GM12878 (cell line): ENCODE measurements at regions not wholly inside any gene's neighbourhood (a gene's known extent, or its start where the extent isn't known, plus 50 kb on each side); places are given as distances from the start of the nearest gene placed in this dataset.

Source experiments
- BMI1 ChIP-seq: fragments of 450-650 bp; IDR thresholded peaks from 2 replicates; pipeline ENCODE4 v1.6.1; 2016; ENCODE audit warnings: mild to moderate bottlenecking, moderate library complexity, borderline replicate concordance
- CTCF ChIP-seq, 3 experiments: IDR thresholded peaks in 2 of 3; conservative IDR thresholded peaks in 1 of 3; 2 replicates each; pipeline ENCODE4 v1.5.1; 2011; ENCODE audit warnings: low read depth in 3 of 3, low read length in 3 of 3, mild to moderate bottlenecking in 3 of 3, control low read depth in 2 of 3, moderate library complexity in 2 of 3, inconsistent platforms in 1 of 3, mixed read lengths in 1 of 3; ENCODE audit not compliant: control insufficient read depth in 2 of 3, insufficient read depth in 1 of 3; ENCODE audit errors: extremely low read depth in 1 of 3
- HDAC2 ChIP-seq: fragments of 200-600 bp; sonication (generic); IDR thresholded peaks from 2 replicates; pipeline ENCODE4 v1.6.1; 2017
- MEF2B ChIP-seq: fragments of 450-650 bp; IDR thresholded peaks from 2 replicates; pipeline ENCODE4 v1.6.1; 2018; ENCODE audit warnings: mild to moderate bottlenecking, moderate library complexity; ENCODE audit not compliant: partially characterized antibody, poor library complexity, severe bottlenecking
- POLR2A ChIP-seq: IDR thresholded peaks from 2 replicates; pipeline ENCODE4 v1.6.1; 2011; ENCODE audit warnings: low read depth, mild to moderate bottlenecking, low read length
- POLR2AphosphoS5 ChIP-seq: IDR thresholded peaks from 2 replicates; pipeline ENCODE4 v1.6.1; 2011; ENCODE audit warnings: mild to moderate bottlenecking, low read length, inconsistent platforms
- RFX5 ChIP-seq: IDR thresholded peaks from 2 replicates; pipeline ENCODE4 v1.6.1; 2011; ENCODE audit warnings: low read depth, low read length, improper control_type of control experiment
- ZNF687 ChIP-seq: fragments of 450-650 bp; IDR thresholded peaks from 2 replicates; pipeline ENCODE4 v1.6.1; 2017; ENCODE audit warnings: mild to moderate bottlenecking, moderate library complexity

- TF ChIP-seq POLR2AphosphoS5 (no peak), MEF2B (no peak), POLR2A (no peak), CTCF (IDR thresholded peaks at IDR 0.05 in 2 of 3, conservative IDR thresholded peaks at IDR 0.05 in 1 of 3; ENCODE audit: control insufficient read depth in 2 of 3, extremely low read depth in 1 of 3, insufficient read depth in 1 of 3, low read depth in 3 of 3, low read length in 3 of 3) (no peak), HDAC2 (no peak), BMI1 (no peak), ZNF687 (no peak), RFX5 (no peak)
Observed at GRCh38 chr6:105889902-105890301, 196.2 kb upstream of the PRDM1 start.
